Panc1 (cell line): ENCODE measurements at regions not wholly inside any gene's neighbourhood (a gene's known extent, or its start where the extent isn't known, plus 50 kb on each side); places are given as distances from the start of the nearest gene placed in this dataset.
"Not testable (repeated sequence)": the region's sequence is repeated elsewhere in the genome, so short reads cannot be mapped to it uniquely, and the experiment has no call there.

Source experiments
- ATAC-seq: fragments of 200-7000 bp; cut with Tn5 transposase; 2 replicates; pipeline ENCODE4 v1.9.1; 2020; ENCODE audit warnings: mild to moderate bottlenecking, moderate library complexity
- BruUV-seq: library from RNA; stranded (reverse); fragments of 400-500 nt; replicated peaks from 2 replicates; lab custom pipeline; 2021; lab: Mats Ljungman, UMichigan
- CTCF ChIA-PET: fragments of 300-600 bp; sonication (Branson Sonifier 250); formaldehyde crosslinking; loops from one replicate; lab custom pipeline; 2022; ENCODE audit warnings: antibody characterized with exemption; lab: Charles Lee
- POLR2A ChIA-PET: fragments of 300-600 bp; sonication (Branson Sonifier 250); formaldehyde crosslinking; loops from one replicate; lab custom pipeline; 2022; ENCODE audit warnings: antibody characterized with exemption; lab: Charles Lee
- DNase-seq: peaks from one replicate; pipeline ENCODE4 v3.0.0-alpha.2; 2010; ENCODE audit warnings: low read depth, low spot score
- H3K27ac ChIP-seq: 2 replicates; pipeline ENCODE4 v1.5.1; 2011; ENCODE audit warnings: mild to moderate bottlenecking, low read length, inconsistent platforms
- H3K27me3 ChIP-seq: fragments of 200-500 bp; sonication (Bioruptor generic); 2 replicates; pipeline ENCODE4 v1.6.0; 2014; ENCODE audit warnings: low read length, inconsistent platforms; ENCODE audit not compliant: control insufficient read depth, insufficient read depth
- H3K36me3 ChIP-seq: fragments of 200-500 bp; sonication (Bioruptor generic); 2 replicates; pipeline ENCODE4 v1.5.1; 2014; ENCODE audit warnings: inconsistent platforms, mild to moderate bottlenecking, low read length, moderate library complexity; ENCODE audit not compliant: control insufficient read depth, insufficient read depth
- H3K4me1 ChIP-seq: 2 replicates; pipeline ENCODE4 v1.5.1; 2011; ENCODE audit warnings: inconsistent platforms, mild to moderate bottlenecking, low read length, moderate library complexity; ENCODE audit not compliant: control insufficient read depth, insufficient read depth
- H3K4me3 ChIP-seq, 2 experiments: 2 replicates each; pipeline ENCODE4 v1.5.1; 2011 to 2012; ENCODE audit warnings: low read depth in 2 of 2, low read length in 2 of 2, mild to moderate bottlenecking in 2 of 2, inconsistent platforms in 1 of 2, moderate library complexity in 1 of 2
- H3K9me3 ChIP-seq: fragments of 200-500 bp; sonication (Bioruptor generic); 2 replicates; pipeline ENCODE4 v1.5.1; 2014; ENCODE audit warnings: low read depth, mild to moderate bottlenecking, inconsistent platforms, low read length, moderate library complexity; ENCODE audit not compliant: control insufficient read depth, insufficient read depth
- POLR2AphosphoS5 ChIP-seq: IDR thresholded peaks from 2 replicates; pipeline ENCODE4 v1.6.1; 2012; ENCODE audit warnings: mild to moderate bottlenecking, low read depth, low read length, moderate library complexity
- SIN3A ChIP-seq: IDR thresholded peaks from 2 replicates; pipeline ENCODE4 v1.6.1; 2012; ENCODE audit warnings: low read depth, mild to moderate bottlenecking, low read length, moderate library complexity, borderline replicate concordance; ENCODE audit not compliant: insufficient read depth
- TCF7L2 ChIP-seq: IDR thresholded peaks from 2 replicates; pipeline ENCODE4 v1.6.1; 2011; ENCODE audit warnings: mild to moderate bottlenecking, low read depth, low read length, inconsistent platforms
- in situ Hi-C: cut with HindIII; loops from 2 replicates; pipeline ENCODE4 v1.10.0; 2016; ENCODE audit warnings: low sequenced_read_pairs, low pct_unique_long_range_greater_than_20kb
- intact Hi-C: fragments of 100-400 bp; cut with micrococcal nuclease; formaldehyde crosslinking; loops from one replicate; pipeline ENCODE4 v1.10.0; 2022; ENCODE audit not compliant: unreplicated experiment
- TF ChIP-seq, protein P1 (sequence below): fragments of 450-650 bp; IDR thresholded peaks from 2 replicates; pipeline ENCODE4 v1.5.1; 2017; ENCODE audit warnings: mild to moderate bottlenecking
- TF ChIP-seq, protein P2 (sequence below), 2 experiments: IDR thresholded peaks; 2 replicates each; pipeline ENCODE4 v1.6.1; 2011 to 2012; ENCODE audit warnings: low read depth in 2 of 2, control low read depth in 1 of 2, low read length in 1 of 2, mild to moderate bottlenecking in 1 of 2, moderate library complexity in 1 of 2; ENCODE audit not compliant: insufficient read depth in 1 of 2

DNA sequence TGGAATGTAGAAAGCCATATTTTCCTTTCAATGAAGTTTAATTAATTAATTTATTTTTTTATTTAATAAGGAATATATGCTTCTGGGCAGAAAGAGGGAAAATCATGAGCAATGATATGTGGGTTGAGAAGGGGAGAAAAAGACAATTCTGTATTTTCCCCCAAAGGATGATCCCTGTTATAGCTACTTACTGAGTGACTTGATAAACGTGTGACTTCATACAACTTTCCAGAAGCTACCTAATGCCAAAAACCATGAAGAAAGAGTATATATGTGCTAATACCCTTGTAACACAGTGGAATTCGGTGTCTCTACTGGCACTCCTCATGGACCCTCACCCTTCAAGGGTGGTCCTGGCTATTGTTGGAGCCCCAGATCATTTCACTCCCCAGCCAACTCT lies 335.0 kb upstream of the KLF4 start:
- H3K27me3 ChIP-seq: no peaks in the 10 kb centered on the region
- H3K36me3 ChIP-seq: no peaks in the 10 kb centered on the region
- no peak overlapping the region for H3K27ac ChIP-seq
- in situ Hi-C loops (no loop called here), intact Hi-C loops (no loop called here)
- ChIA-PET CTCF (interaction anchor here (0.5 kb wide), 1 partner anchor 167 kb away, joined by 9 read pairs; no protein-coding TSS in a partner anchor), POLR2A (no interaction called here)
- no peak for TF ChIP-seq TCF7L2
- TF ChIP-seq POLR2AphosphoS5: no peak
- TF ChIP-seq, protein P1, sequence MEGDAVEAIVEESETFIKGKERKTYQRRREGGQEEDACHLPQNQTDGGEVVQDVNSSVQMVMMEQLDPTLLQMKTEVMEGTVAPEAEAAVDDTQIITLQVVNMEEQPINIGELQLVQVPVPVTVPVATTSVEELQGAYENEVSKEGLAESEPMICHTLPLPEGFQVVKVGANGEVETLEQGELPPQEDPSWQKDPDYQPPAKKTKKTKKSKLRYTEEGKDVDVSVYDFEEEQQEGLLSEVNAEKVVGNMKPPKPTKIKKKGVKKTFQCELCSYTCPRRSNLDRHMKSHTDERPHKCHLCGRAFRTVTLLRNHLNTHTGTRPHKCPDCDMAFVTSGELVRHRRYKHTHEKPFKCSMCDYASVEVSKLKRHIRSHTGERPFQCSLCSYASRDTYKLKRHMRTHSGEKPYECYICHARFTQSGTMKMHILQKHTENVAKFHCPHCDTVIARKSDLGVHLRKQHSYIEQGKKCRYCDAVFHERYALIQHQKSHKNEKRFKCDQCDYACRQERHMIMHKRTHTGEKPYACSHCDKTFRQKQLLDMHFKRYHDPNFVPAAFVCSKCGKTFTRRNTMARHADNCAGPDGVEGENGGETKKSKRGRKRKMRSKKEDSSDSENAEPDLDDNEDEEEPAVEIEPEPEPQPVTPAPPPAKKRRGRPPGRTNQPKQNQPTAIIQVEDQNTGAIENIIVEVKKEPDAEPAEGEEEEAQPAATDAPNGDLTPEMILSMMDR: no peak
- TF ChIP-seq, protein P2, sequence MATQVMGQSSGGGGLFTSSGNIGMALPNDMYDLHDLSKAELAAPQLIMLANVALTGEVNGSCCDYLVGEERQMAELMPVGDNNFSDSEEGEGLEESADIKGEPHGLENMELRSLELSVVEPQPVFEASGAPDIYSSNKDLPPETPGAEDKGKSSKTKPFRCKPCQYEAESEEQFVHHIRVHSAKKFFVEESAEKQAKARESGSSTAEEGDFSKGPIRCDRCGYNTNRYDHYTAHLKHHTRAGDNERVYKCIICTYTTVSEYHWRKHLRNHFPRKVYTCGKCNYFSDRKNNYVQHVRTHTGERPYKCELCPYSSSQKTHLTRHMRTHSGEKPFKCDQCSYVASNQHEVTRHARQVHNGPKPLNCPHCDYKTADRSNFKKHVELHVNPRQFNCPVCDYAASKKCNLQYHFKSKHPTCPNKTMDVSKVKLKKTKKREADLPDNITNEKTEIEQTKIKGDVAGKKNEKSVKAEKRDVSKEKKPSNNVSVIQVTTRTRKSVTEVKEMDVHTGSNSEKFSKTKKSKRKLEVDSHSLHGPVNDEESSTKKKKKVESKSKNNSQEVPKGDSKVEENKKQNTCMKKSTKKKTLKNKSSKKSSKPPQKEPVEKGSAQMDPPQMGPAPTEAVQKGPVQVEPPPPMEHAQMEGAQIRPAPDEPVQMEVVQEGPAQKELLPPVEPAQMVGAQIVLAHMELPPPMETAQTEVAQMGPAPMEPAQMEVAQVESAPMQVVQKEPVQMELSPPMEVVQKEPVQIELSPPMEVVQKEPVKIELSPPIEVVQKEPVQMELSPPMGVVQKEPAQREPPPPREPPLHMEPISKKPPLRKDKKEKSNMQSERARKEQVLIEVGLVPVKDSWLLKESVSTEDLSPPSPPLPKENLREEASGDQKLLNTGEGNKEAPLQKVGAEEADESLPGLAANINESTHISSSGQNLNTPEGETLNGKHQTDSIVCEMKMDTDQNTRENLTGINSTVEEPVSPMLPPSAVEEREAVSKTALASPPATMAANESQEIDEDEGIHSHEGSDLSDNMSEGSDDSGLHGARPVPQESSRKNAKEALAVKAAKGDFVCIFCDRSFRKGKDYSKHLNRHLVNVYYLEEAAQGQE (IDR thresholded peaks at IDR 0.05; ENCODE audit: insufficient read depth in 1 of 2, low read depth in 2 of 2, low read length in 1 of 2): no peak
- no peak for TF ChIP-seq SIN3A
- H3K9me3 ChIP-seq: no peaks in the 10 kb centered on the region
- no peaks in the 10 kb centered on the region for H3K4me1 ChIP-seq
- ATAC-seq (no peak), DNase-seq (no peak)
- no TSS peak for BruUV-seq
- H3K4me3 ChIP-seq: no peak overlapping the region

DNA sequence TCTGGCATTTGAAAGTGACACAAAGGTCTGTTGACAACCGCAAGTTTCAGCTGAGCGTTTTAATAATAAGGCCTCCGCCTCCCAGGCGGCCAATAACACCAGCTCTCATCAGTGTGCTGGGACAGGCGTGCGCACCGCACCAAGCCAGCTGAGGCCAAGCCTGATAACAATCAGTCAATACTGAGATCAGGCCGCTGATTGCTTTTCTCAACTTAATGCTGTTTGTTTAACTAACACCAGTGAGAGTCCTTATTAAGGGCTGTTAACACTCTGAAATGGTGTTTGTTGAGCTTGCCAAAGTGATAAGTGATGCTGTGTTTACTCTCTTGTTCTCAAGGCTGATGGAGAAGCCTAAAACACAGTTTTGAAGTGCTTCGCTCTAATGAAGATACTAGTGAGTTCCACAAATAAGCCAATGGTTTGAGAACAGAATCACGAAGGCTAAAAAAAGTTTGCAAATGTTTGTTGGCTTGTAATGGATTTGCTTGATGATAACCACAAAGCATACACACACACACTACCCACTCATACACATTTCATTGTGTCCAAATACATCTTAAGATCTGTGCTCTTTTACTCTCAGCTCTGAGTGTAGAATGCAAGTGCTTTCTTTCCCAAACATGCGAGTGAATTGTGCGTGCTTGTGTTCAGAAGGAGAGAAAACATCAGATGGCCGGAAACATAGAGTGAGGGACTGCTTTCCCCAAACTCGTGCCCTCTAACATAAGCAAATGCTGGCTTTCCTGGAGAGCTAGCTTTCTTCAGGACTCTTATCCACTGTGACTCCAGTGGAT lies 330.4 kb upstream of the KLF4 start:
- Histone ChIP-seq H3K4me3 (no peak overlapping the region), H3K27me3 (no peaks in the 10 kb centered on the region), H3K9me3 (no peaks in the 10 kb centered on the region), H3K36me3 (no peaks in the 10 kb centered on the region), H3K4me1 (no peaks in the 10 kb centered on the region), H3K27ac (no peak overlapping the region)
- BruUV-seq: no TSS peak
- no peak for TF ChIP-seq TCF7L2
- TF ChIP-seq, protein P1: no peak
- TF ChIP-seq POLR2AphosphoS5: no peak
- TF ChIP-seq, protein P2 (IDR thresholded peaks at IDR 0.05; ENCODE audit: insufficient read depth in 1 of 2, low read depth in 2 of 2, low read length in 1 of 2): no peak
- TF ChIP-seq SIN3A: no peak
- CTCF ChIA-PET: no interaction called here
- POLR2A ChIA-PET: no interaction called here
- DNase-seq: no peak
- intact Hi-C loops: no loop called here
- in situ Hi-C loops: no loop called here
- no peak for ATAC-seq

DNA sequence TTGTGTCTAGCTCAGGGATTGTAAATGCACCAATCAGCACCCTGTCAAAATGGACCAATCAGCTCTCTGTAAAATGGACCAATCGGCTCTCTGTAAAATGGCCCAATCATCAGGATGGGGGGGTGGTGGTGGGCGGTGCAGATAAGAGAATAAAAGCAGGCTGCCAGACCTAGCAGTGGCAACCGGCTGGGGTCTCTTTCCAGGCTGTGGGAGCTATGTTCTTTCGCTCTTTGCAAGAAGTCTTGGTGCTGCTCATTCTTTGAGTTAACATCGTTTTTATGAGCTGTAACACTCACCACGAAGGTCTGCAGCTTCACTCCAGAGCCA lies 328.9 kb upstream of the KLF4 start:
- DNase-seq, H3K27ac ChIP-seq, H3K27me3 ChIP-seq, H3K4me1 ChIP-seq, H3K36me3 ChIP-seq, CTCF ChIA-PET, BruUV-seq, H3K4me3 ChIP-seq, intact Hi-C loops, ATAC-seq, POLR2A ChIA-PET, H3K9me3 ChIP-seq, in situ Hi-C loops: not testable (repeated sequence)
